ENCODE measurements at regions not wholly inside any gene's neighbourhood (a gene's known extent, or its start where the extent isn't known, plus 50 kb on each side); places are given as distances from the start of the nearest gene placed in this dataset.

GRCh38 chr1:55654171-55654570 lies 439.0 kb upstream of the USP24 start:
- Histone ChIP-seq H3K27ac (peak overlapping the region in 2 of 4 donors; percentile 25 to 62), H3K36me3 (no peaks in the 10 kb centered on the region), H3K27me3 (no peaks in the 10 kb centered on the region), H3K9me3 (no peaks in the 10 kb centered on the region), H3K4me1 (peaks cover 0 to 18% (median 2%) of the 10 kb centered on the region in 4 donors), H3K4me3 (no peak overlapping the region)
- DNase-seq (ENCODE audit: low spot score in 2 of 2): no peak
- TF ChIP-seq POLR2A (IDR thresholded peaks at IDR 0.05) (no peak), CTCF (IDR thresholded peaks at IDR 0.05) (no peak)

GRCh38 chr1:55650444-55650843 lies 435.3 kb upstream of the USP24 start:
- Histone ChIP-seq H3K4me1 (peaks cover 0 to 17% (median 2%) of the 10 kb centered on the region in 4 donors), H3K9me3 (no peaks in the 10 kb centered on the region), H3K36me3 (no peaks in the 10 kb centered on the region), H3K27me3 (no peaks in the 10 kb centered on the region), H3K27ac (peak overlapping the region in 2 of 4 donors; percentile 57 to 72), H3K4me3 (no peak overlapping the region)
- 53 to 57% methylated on average over 3 of the region's 3 CpGs for WGBS, 2 donors
- DNase-seq (ENCODE audit: low spot score in 2 of 2): no peak
- TF ChIP-seq CTCF (IDR thresholded peaks at IDR 0.05) (no peak), POLR2A (IDR thresholded peaks at IDR 0.05) (no peak), EP300 (IDR thresholded peaks at IDR 0.05) (no peak)

GRCh38 chr1:55646181-55646580 lies 431.0 kb upstream of the USP24 start:
- TF ChIP-seq EP300 (IDR thresholded peaks at IDR 0.05) (no peak), CTCF (IDR thresholded peaks at IDR 0.05) (no peak), POLR2A (IDR thresholded peaks at IDR 0.05) (no peak)
- H3K27me3 ChIP-seq: no peaks in the 10 kb centered on the region
- H3K36me3 ChIP-seq: no peaks in the 10 kb centered on the region
- H3K9me3 ChIP-seq: no peaks in the 10 kb centered on the region
- H3K27ac ChIP-seq: no peak overlapping the region
- peaks cover 0 to 19% (median 2%) of the 10 kb centered on the region in 4 donors for H3K4me1 ChIP-seq
- no peak for DNase-seq (ENCODE audit: low spot score in 2 of 2)
- no peak overlapping the region for H3K4me3 ChIP-seq
- 95 to 96% methylated on average over 1 of the region's 1 CpG for WGBS, 2 donors

GRCh38 chr1:55645270-55645669 lies 430.1 kb upstream of the USP24 start:
- no peaks in the 10 kb centered on the region for H3K9me3 ChIP-seq

GRCh38 chr1:55641947-55642346 lies 426.8 kb upstream of the USP24 start:
- no peak overlapping the region for H3K4me3 ChIP-seq
- H3K9me3 ChIP-seq: no peaks in the 10 kb centered on the region
- peak overlapping the region in 1 of 4 donors; percentile 73 for H3K27ac ChIP-seq
- peaks cover 0 to 14% (median 0%) of the 10 kb centered on the region in 4 donors for H3K4me1 ChIP-seq
- WGBS, 2 donors: 72 to 88% methylated on average over 1 of the region's 1 CpG
- no peaks in the 10 kb centered on the region for H3K27me3 ChIP-seq
- DNase-seq (ENCODE audit: low spot score in 2 of 2): no peak
- no peak for TF ChIP-seq POLR2A (IDR thresholded peaks at IDR 0.05)
- no peak for TF ChIP-seq EP300 (IDR thresholded peaks at IDR 0.05)
- no peak for TF ChIP-seq CTCF (IDR thresholded peaks at IDR 0.05)
- H3K36me3 ChIP-seq: no peaks in the 10 kb centered on the region

More at GRCh38 chr1:55645270-55645669, 430.1 kb upstream of the USP24 start:
- TF ChIP-seq POLR2A (IDR thresholded peaks at IDR 0.05): no peak
- no peak for TF ChIP-seq CTCF (IDR thresholded peaks at IDR 0.05)
- TF ChIP-seq EP300 (IDR thresholded peaks at IDR 0.05): no peak
- Histone ChIP-seq H3K27me3 (no peaks in the 10 kb centered on the region), H3K4me1 (peaks cover 0 to 19% (median under 1%) of the 10 kb centered on the region in 4 donors), H3K36me3 (no peaks in the 10 kb centered on the region), H3K27ac (no peak overlapping the region), H3K4me3 (no peak overlapping the region)
- 94 to 96% methylated on average over 5 of the region's 5 CpGs for WGBS, 2 donors
- no peak for DNase-seq (ENCODE audit: low spot score in 2 of 2)

Data from tibial nerve (tissue), 4 donors.